AG09319 (cell line): ENCODE measurements at regions not wholly inside any gene's neighbourhood (a gene's known extent, or its start where the extent isn't known, plus 50 kb on each side); places are given as distances from the start of the nearest gene placed in this dataset.

Experiments used
- DNase-seq: peaks from one replicate; pipeline ENCODE4 v3.0.0-alpha.2; 2010; ENCODE audit warnings: low read depth; ENCODE audit errors: extremely low read depth
- TF ChIP-seq, protein P1 (sequence below): IDR thresholded peaks from 2 replicates; pipeline ENCODE4 v1.5.1; 2011; ENCODE audit warnings: low read depth, mild to moderate bottlenecking, inconsistent platforms, low read length, moderate library complexity

- DNase-seq: no peak
- TF ChIP-seq, protein P1, sequence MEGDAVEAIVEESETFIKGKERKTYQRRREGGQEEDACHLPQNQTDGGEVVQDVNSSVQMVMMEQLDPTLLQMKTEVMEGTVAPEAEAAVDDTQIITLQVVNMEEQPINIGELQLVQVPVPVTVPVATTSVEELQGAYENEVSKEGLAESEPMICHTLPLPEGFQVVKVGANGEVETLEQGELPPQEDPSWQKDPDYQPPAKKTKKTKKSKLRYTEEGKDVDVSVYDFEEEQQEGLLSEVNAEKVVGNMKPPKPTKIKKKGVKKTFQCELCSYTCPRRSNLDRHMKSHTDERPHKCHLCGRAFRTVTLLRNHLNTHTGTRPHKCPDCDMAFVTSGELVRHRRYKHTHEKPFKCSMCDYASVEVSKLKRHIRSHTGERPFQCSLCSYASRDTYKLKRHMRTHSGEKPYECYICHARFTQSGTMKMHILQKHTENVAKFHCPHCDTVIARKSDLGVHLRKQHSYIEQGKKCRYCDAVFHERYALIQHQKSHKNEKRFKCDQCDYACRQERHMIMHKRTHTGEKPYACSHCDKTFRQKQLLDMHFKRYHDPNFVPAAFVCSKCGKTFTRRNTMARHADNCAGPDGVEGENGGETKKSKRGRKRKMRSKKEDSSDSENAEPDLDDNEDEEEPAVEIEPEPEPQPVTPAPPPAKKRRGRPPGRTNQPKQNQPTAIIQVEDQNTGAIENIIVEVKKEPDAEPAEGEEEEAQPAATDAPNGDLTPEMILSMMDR: no peak
These were observed 130.9 kb upstream of the DEFB112 start for GRCh38 chr6:50180646-50181045.

DNA sequence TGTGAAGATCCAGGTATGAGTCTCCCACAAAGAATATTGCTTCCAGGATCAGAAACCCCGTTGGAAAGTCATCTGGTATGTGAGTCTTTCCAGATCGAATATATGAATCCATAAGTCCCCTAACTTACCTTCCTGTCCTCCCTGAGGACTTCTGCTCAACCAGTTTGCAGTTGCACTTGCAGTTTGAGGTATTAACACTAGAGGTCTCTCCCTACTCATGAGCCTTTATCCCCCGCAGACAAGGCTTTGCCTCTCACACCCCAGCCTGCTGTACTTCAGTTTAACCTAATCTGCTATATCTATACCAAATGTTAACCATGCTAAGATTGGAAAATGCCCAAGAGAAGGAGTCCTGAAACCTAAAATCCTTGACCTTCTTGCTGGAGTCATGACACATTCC is 135.3 kb upstream of the DEFB112 start:
- no peak for DNase-seq
- TF ChIP-seq, protein P1: no peak

- TF ChIP-seq, protein P1: no peak
- DNase-seq: no peak
These were observed 137.7 kb upstream of the DEFB112 start for GRCh38 chr6:50187351-50187921.

DNA sequence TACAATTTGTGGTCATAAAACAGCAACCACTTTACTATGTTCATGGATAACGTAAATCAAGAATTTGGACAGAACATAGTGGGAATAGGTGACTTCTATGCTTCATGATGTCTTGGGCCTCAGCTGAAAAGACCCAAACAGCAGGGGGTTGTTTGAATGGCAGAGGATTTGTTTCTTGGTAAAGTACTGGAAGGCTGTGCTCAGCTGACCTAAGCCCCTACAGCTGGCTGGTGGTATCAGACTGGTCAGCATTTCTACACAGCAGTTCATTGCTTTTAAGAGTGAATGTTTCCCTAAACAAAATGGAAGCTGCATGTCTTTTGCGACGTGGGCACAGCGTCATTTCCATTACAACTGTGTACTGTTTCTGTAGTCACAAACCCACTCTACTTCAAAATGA is 148.5 kb upstream of the DEFB112 start:
- TF ChIP-seq, protein P1: no peak
- DNase-seq: no peak

DNA sequence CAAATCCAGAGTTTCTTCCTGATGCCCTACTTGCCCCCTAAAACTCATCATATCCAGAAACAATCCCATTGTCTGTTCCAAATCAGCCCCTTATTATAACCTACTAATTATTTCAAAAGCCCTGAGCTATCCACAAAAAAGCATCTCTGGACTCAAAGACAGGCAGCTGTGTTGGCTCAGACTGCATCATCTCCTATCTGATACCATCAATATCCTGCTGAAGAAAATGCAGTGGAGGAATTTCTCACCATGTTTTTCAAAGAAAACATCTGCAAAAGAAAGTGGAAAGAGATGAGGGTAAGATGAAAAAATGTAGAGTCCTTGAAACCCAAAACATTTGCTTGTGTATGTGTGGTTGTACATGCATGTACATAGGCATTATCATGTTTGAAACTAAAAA is 153.0 kb upstream of the DEFB112 start:
- no peak for DNase-seq
- TF ChIP-seq, protein P1: no peak

DNA sequence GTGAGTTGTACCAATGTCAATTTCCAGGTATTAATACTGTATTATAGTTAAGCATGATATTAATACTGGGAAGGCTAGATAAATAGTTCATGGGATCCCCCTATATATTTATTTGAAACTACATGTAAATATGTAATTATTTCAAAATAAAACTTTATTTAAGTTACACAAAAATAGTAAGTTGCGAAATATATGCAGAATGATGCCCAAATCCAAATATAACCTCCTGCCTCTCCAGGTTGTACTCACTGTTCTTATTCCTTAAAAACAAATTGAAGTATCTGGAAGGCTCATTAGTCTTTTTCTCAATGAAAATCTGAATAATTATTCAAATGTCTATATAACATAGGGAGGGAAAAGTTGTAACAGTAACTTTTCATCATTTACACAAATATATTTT is 161.9 kb upstream of the DEFB112 start:
- DNase-seq: no peak
- TF ChIP-seq, protein P1: no peak

- TF ChIP-seq, protein P1: no peak
- no peak for DNase-seq
These were observed 163.4 kb upstream of the DEFB112 start for GRCh38 chr6:50213146-50213545.
